Bone marrow (tissue), 2 donors: ENCODE measurements at regions not wholly inside any gene's neighbourhood (a gene's known extent, or its start where the extent isn't known, plus 50 kb on each side); places are given as distances from the start of the nearest gene placed in this dataset.

Experiments used
- DNase-seq, 2 donors: peaks; one replicate each; lab custom pipeline; 2025; lab: John Stamatoyannopoulos, UW

DNA sequence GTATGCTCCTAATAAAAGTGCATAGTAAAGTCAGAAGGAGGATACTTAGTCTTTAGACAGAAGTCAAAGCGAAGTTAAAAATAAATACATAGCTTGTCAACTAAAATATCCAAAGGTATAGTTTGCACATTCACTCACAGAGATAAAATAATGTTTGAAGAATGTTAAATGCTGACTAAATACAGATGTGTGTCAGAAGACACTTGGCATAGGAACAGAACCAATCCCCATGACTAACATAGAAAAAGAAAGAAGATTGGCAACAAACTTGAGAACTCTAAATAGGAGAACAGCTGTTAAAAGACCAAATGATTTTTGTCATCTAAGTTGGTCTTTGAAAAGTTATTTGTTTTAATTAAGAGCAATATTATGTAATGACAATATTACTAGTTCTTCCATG is 1172.1 kb upstream of the RAG2 start:
- no peak for DNase-seq

DNA sequence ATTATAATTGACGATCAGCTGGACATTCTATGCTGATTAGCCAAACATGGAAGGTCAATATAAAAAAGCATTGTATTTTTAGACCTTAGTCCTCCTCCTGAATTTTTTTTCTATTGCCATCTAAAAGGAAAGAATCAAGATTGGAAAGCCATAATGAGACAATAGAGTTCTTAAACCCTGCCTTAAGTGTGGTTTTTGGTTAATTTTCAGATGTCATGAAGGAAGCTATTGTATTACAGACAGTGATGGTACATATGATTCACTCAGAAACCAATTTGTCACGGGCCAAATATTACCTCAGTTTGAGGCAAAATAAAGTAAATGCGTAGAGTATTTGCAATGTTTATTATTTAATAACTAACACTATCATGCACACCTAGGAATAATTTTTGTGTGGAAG is 1164.0 kb upstream of the RAG2 start:
- no peak for DNase-seq

DNA sequence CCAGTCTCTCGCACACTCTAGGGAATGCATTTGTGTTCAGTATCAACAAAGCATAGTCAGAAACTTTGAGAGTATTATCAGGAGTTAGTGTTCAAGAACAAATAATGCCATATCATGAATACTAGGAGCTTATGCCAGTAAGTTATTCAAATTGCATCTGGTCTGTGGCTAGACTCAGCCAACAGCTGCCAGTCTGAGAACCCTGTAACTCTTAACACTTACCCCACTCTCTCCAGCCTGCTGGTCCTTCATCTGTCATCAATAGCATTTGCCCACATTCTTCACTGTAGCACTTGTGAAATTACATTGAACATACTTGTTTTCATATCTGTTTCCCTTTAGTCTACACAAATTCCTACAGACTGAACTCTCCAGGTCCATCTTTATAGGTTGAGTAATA is 1157.5 kb upstream of the RAG2 start:
- DNase-seq = no peak

DNA sequence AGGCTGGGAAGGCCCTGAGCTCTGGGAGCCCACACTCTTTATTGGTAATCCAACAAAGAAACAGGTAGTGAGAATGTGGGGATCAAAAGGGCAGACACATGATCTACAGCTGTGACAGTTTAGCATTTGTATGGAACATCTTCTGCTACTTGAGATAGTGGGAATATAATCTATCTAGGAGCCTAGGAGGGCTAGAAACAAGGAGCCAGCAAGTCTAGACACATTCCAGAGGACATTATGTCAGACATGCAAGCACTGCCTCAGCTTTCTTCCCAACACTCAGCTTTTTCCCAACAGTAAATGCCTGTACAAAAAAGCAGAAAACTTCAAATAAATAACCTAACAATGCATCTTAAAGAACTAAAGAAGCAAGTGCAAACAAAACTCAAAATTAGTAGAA is 1150.6 kb upstream of the RAG2 start:
- no peak for DNase-seq

DNA sequence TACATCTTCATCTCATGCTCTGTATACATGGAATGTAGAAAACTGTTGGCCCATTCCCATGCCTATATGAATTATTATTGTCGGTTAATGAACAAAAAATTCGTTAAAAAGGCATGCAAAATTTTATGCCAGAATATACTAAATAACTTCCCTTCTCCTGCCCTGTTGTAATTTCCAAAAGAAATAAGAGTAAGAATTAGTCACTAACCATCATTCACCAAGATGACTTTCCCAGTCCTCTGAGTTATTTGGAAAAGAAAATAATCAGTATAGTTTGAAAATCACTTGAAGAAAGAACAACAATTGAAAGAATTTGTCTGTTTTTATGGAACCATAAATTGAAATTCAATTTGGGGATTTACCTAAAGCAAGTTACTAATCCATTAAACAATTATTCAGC is 1149.1 kb upstream of the RAG2 start:
- DNase-seq = no peak

DNA sequence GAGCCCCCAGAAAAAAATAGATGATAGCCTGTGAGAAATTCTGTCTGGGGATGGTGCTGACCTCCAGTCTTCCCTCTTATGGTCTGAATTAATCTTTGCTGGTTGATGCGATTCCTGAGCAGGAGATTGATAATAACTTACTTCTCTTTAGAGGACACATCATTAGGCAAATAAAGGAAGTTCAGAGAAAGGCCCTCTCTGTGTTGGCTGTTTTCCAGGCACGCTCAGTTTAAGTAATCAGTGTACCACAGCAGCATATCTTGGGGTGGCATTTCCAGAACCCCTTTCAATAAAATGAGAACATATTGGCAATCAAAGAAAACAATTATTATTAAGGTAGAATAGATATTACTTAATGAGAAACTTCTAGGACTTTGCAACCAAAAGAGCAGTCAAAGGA is 1129.3 kb upstream of the RAG2 start:
- no peak for DNase-seq

DNA sequence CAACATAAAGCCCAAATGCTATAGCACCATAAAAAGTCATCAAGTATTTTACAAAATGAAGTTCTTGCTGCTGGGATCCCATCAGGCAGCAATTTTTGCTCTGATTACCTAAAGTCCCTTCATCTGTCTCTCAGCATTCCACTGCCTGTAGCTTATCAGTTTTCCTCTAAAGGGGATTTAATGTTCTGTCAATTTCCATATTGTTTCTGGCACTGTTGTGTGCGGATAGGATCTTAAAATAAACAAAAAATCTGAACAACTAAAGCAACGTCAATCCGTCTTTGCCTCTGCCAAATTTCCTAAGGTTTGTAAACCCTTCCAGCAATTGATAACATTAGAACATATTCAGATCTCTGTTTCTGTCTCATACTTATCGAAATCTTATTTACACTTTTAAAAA is 1126.3 kb upstream of the RAG2 start:
- DNase-seq = no peak

DNA sequence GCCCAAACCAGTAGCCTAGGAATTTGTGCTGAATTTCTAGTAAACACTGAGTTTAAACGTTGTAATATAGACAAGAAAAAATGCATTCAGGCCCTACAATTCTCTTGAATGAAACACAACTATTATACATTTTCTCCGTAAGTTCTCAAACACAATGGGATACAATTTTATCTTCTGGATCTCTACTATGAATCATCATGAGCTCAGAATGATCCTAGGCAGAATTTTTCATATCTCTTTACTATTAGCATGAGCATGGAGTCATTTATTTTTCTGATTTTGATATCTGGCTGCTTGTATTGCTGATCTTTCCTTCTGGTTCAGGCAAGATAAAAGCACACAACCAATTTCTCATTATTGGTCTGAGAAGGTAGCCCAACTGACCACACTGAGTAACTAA is 1123.4 kb upstream of the RAG2 start:
- no peak for DNase-seq

DNA sequence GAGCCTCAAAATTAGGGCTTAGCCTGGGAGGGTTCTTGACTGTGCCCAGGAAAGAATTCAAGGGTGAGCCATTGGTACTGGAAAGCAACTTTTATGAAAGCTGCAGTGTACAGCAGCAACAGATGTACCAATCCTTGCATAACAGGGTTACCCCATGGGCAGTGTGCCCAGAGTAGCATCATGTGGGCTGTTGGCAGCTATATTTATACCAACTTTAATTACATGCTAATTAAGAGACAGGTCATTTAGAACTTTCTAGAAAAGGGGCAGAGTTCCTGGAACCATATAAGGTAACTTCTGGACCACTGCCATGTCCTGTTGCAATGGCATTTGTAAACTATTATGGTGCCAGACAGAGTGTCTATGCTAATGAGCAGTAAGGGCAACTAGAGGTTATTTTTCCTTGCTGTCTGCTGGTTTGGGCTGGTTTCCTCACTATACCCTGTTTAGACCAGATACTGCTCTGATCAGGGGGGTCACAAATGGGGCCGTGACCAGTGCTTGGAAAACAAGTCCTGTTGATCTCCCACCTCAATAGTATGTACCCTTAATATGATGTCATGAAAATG is 1120.5 kb upstream of the RAG2 start:
- no peak for DNase-seq

DNA sequence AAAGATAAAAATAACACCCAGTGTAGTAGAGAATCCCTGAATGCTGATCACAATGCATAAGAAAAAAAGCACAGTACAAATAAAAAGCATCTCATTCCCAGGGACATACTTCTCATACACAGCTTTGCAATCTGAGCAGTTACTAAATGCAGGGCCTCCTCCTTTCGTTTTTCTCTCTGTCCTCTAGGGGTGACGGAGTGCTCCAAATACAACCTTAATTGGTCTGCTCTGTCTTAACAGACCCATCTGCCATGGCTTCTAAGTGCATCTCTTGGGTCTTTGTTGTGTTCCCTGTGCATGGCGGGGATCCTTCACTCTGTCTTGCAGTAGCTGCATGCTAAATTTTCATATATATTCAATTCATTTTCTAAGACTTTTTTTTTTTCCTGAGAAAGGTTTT is 1114.2 kb upstream of the RAG2 start:
- DNase-seq = no peak

DNA sequence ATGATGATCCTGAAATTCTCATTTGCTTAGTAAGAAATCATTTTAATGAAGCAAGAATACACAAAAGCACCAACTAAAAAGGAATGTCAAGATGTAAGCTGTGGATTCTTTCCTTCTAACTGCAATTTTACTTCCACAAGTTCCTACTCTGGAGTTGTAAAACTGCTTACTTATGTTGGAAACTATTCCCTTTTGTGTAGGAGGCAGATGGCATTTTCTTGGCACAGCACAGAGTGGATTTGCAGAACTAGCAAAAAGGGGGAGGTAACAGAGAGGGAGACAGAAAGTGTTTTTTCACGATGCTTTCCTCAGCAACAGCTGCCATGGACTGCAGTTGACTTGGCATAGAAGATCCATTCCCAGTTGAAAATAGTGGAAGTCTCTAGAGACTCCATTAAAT is 1112.0 kb upstream of the RAG2 start:
- no peak for DNase-seq

DNA sequence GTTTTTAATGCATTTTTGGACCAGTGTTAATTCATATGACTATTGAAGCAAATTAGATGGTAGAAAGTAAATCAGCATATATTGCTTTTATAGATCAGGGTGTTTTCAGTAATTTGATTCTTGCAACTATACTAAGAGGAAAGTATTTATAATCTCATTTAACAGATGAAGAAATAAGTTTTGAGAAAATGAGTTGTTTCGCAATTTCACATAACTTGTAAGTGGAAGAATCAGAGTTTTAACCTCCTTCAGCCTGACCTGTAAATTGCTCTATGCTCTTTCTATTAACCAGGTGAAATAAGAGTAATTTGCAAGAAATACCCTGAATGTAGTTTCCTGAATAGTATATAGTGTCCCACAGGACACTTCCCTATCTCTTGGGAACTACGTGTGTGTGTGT is 1106.8 kb upstream of the RAG2 start:
- DNase-seq = no peak

DNA sequence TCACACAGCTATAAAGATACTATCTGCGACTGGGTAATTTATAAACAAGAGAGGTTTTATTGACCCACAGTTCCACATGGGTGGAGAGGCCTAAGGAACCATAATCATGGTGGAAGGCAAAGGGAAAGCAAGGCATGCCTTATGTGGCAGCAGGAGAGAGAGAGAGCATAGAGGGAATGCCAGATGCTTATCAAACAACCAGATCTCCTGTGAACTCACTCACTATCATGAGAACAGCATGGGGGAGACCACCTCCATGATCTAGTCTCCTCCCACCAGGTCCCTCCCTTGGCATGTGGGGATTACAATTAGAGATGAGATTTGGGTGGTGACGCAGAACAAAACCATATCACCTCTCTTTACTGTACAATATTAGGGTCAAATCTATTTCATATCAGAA is 1101.6 kb upstream of the RAG2 start:
- no peak for DNase-seq

DNA sequence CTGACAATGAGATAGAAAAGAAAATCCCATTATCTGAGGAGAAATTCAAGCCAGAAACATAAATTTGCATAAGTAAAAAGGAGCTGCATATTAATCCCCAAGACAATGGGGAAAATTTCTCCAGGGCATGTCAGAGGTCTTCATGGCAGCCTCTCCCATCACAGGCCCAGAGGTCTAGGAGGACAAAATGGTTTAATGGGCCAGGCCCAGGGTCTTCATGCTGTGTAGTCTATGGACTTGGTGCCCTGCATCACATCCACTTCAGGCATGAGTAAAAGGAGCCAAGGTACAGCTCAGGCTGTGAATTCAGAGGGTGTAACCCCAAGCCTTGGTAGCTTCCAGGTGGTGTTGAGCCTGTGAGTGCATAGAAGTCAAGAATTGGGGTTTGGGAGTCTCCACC is 1097.2 kb upstream of the RAG2 start:
- no peak for DNase-seq

DNA sequence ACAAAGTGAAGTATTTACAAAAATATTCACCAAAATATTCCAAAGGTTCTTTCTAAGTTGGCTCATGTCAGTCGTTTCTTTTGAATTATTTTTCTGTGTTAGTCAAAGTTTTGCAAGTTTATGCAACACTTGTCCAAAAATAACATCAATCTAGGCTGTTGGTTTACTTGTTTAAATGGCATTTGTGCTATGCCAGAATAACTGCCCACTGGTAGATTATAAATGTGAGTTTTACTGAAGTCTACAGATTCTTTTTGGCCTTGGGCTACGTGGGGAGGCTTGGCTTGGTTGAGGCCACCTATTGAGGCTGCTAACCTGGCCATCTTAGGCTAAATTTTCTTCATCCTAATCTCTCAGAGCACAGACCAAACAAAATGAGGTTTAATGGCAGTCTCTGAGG is 1091.9 kb upstream of the RAG2 start:
- DNase-seq = no peak

DNA sequence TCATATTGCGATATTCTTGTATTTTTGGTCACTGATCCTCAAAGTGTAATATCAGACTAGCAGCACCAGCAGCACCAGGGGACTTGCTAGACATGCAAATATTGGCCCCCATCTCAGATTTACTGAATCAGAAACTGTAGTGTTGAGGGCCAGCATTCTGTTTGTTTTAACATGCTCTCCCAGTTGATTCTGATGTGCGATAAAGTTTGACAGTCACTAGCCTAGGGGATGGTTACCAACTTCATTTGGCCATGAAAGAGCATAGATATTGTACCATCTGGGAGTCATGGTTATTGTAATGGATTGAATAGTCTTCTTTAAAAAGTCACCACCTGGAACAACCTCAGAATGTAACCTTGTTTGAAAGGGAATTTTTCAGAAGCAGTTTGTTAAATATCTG is 1090.4 kb upstream of the RAG2 start:
- no peak for DNase-seq

DNA sequence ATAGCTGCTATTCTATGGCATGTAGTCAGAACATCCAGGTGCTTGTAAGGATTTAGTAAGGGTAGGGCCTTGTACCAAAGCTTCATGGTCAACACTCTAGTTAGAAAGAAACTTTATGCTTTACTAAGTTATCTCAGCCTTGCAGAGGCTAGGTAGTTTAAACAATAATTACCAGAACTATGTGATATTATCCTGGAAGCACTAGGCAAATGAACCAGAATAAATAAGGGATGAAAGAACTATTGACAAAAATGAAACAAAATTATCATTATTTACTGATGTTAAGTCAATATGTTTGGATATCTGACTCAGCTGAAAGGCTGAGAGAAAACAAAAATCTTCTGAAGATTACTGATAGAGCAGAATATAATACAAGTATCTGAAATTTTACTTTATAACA is 1089.1 kb upstream of the RAG2 start:
- no peak for DNase-seq

DNA sequence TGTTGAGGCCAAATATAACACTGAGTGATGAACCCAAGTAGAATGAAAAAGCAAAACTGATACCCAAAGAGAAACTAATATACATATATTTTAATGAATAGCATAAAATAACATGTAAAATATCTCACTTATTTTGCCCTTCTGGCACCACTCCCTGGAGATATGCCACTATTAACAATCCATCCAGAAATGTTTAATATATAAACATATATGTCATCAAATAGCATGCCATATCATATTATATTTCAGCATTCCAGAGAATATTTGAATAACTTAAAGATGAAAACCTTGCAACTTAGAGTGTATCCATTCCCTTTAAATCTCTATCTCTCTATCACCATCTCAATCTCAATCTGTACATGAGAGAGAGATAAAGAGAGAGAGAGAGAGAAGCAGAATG is 1073.3 kb upstream of the RAG2 start:
- no peak for DNase-seq

DNA sequence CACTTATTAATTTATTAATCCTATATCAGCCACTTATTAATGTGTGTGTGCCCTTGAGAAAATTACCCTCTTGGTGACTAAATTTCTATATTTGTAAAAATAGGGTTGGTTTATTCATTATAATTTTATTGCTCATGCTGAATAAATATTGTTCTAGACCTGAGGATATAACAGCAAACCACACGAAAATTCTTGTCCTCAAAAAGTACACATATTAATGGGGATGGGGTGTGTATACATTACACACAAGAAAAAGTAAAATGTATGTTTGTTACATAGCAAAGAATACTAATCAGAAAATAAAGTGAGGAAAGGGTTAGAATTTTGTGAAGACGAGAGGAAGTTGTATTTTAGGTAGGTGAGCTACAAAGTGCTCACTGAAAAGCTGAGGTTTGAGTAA is 1068.9 kb upstream of the RAG2 start:
- no peak for DNase-seq

DNA sequence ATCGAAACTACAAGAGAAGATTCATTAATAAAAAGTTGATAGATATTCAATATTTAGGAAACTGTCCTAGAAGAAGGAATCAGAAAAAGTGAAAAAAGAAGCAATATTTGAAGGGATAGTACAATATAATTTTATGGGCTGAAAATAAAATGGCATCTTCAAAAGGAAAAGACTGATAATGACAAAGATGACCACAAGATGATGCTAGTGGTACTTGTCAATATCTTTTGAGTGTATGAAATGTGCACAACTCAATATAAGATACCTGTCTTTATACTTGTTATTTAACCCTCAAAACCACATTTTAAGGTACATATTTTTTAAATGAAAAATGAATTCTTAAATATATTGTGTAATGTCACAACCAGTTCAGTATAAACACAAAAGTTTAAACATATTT is 1059.6 kb upstream of the RAG2 start:
- DNase-seq = no peak

DNA sequence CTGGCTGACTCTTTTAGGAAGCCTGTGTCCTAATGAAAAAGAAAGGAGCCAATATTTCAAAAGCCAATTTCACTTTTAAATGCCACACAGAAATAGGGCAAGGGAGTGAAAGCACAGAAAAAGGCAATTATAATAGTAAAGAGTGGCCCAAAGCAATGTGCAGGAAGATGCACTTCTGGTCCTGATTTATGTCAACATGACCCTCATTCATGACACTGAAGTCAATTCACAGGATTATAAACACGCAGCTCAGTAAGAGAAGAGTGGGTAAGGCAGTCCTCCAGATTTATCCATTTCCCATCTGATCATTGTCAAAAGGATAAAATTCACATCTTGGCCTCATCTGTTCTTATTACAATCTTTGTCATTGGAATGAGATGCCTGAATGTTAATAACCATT is 1049.7 kb upstream of the RAG2 start:
- no peak for DNase-seq

DNA sequence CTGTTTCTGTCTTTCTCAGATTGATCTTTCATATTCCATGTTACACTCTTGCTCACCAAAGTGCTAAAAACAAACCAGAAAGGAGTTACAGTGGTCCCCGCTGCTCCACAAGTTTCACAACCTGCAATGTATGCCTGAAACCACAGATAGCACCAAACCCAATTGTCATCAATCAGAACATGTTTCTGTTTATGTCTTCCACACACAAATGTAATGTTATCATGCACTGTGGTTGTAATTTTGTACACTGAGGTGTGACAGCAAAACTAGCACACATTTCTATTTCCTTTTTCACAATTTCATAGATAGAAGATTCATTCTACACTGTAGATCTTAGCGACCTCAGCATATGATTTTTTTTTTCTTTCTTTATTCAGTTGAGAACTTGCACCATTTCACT is 1045.9 kb upstream of the RAG2 start:
- no peak for DNase-seq

DNA sequence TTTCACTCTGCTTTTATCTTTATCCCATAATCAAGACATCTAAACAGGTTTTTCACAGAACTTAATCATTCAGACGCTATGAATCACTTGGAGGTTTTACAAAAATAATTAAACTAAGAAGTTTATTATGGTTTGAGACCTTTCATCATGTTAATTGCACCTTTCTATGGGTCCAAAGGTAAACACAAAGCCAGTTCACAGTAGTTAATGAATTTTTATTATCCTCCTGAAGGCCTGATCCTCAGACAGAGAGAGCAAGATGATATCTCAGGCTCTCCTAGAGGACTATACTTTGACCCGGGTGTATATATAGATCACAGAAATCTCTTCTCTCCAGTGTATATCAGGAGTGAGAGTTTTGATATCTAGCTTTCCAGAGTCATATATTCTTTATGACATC is 1044.3 kb upstream of the RAG2 start:
- DNase-seq = no peak

DNA sequence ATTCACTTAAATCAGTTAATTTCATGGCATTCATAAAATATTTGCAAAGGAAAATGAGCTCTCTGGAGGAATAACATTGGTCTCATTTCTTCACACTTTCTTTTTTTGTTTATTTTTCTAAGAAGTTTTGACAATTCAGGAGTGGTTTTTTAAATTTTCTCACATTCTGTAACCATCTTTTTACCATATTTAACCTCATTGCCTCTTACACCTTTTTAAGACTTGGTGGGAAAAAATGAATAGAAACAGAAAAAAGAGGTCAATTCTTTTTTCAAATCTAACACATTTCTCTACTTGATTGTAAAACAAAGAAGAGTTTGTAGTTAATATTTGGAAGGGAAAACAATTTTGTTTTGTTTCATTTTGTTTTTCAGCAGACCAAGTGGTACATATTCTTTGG is 1034.7 kb upstream of the RAG2 start:
- no peak for DNase-seq

DNA sequence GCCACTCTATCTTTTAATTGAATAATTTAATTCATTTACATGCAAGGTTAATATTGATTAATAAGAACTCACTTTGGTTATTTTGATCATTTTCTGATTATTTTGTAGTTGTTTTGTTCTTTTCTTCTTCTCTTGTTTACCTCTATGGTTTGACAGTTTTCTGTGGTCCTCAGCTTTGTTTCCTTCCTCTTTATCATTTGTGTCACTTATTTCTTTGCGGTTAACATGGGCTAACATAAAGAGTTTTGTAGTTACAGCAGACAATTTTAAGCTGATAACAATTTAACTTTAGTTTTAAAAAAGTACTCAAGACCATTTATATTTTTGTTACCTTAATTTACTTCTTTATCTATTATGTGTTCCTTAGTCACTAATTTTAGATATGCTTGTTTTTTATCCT is 1032.8 kb upstream of the RAG2 start:
- no peak for DNase-seq
